GM23338 (cell line): ENCODE measurements at regions not wholly inside any gene's neighbourhood (a gene's known extent, or its start where the extent isn't known, plus 50 kb on each side); places are given as distances from the start of the nearest gene placed in this dataset.

Experiments
- ATAC-seq: fragments of 200-7000 bp; cut with Tn5 transposase; 3 replicates; pipeline ENCODE4 v1.9.1; 2020
- DNase-seq: peaks from one replicate; pipeline ENCODE4 v3.0.0-alpha.2; 2015; ENCODE audit warnings: low spot score
- H2AFZ ChIP-seq: fragments of 200-600 bp; sonication (generic); 2 replicates; pipeline ENCODE4 v1.8.0; 2016; ENCODE audit warnings: antibody characterized with exemption, mild to moderate bottlenecking, moderate library complexity
- H3F3A ChIP-seq: fragments of 200-600 bp; sonication (generic); replicated peaks from 2 replicates; pipeline ENCODE4 v1.8.0; 2017; ENCODE audit warnings: antibody characterized with exemption, mixed run types, low read depth
- H3K27ac ChIP-seq: fragments of 200-600 bp; sonication (generic); 2 replicates; pipeline ENCODE4 v1.6.1; 2016; ENCODE audit warnings: low read depth
- H3K27me3 ChIP-seq: fragments of 200-600 bp; sonication (generic); 2 replicates; pipeline ENCODE4 v1.8.0; 2016; ENCODE audit warnings: mild to moderate bottlenecking, mixed run types, moderate library complexity; ENCODE audit not compliant: insufficient read depth
- H3K36me3 ChIP-seq: fragments of 200-600 bp; sonication (generic); 2 replicates; pipeline ENCODE4 v1.8.0; 2016; ENCODE audit warnings: mild to moderate bottlenecking; ENCODE audit not compliant: insufficient read depth
- H3K4me1 ChIP-seq: fragments of 200-600 bp; sonication (generic); 2 replicates; pipeline ENCODE4 v1.8.0; 2016; ENCODE audit warnings: mild to moderate bottlenecking, moderate library complexity; ENCODE audit not compliant: insufficient read depth
- H3K4me2 ChIP-seq: fragments of 200-600 bp; sonication (generic); 2 replicates; pipeline ENCODE4 v1.7.1; 2017; ENCODE audit warnings: mixed run types
- H3K4me3 ChIP-seq: fragments of 200-600 bp; sonication (generic); 2 replicates; pipeline ENCODE4 v1.6.1; 2016; ENCODE audit warnings: mixed run types
- H3K79me2 ChIP-seq: fragments of 200-600 bp; sonication (generic); replicated peaks from 2 replicates; pipeline ENCODE4 v1.8.0; 2017; ENCODE audit warnings: mild to moderate bottlenecking; ENCODE audit not compliant: insufficient read depth
- H3K9me2 ChIP-seq: fragments of 200-600 bp; sonication (generic); 2 replicates; pipeline ENCODE4 v1.8.0; 2017; ENCODE audit not compliant: insufficient read depth
- H4K20me1 ChIP-seq: fragments of 200-600 bp; sonication (generic); replicated peaks from 2 replicates; pipeline ENCODE4 v1.8.0; 2017; ENCODE audit warnings: mild to moderate bottlenecking; ENCODE audit not compliant: insufficient read depth
- H3K27ac Mint-ChIP-seq: 2 replicates; pipeline ENCODE4 v1.8.0; 2020; ENCODE audit warnings: inconsistent platforms, mild to moderate bottlenecking, moderate library complexity, mixed read lengths
- H3K27me3 Mint-ChIP-seq: 3 replicates; pipeline ENCODE4 v1.8.0; 2022; ENCODE audit warnings: low read depth, mild to moderate bottlenecking, moderate library complexity, mixed read lengths, inconsistent platforms; ENCODE audit not compliant: insufficient read depth, poor library complexity
- H3K36me3 Mint-ChIP-seq: 3 replicates; pipeline ENCODE4 v1.8.0; 2021; ENCODE audit warnings: low read depth, mild to moderate bottlenecking, inconsistent platforms, moderate library complexity, mixed read lengths
- H3K4me1 Mint-ChIP-seq: 3 replicates; pipeline ENCODE4 v1.8.0; 2020; ENCODE audit warnings: mild to moderate bottlenecking, inconsistent platforms, mixed read lengths
- H3K4me3 Mint-ChIP-seq: 3 replicates; pipeline ENCODE4 v1.8.0; 2021; ENCODE audit warnings: moderate library complexity, mild to moderate bottlenecking, inconsistent platforms, mixed read lengths
- H3K9me3 Mint-ChIP-seq: 3 replicates; pipeline ENCODE4 v1.8.0; 2020; ENCODE audit warnings: moderate library complexity, mild to moderate bottlenecking, inconsistent platforms, mixed read lengths
- CREB1 ChIP-seq: fragments of 250-450 bp; sonication (Bioruptor Pico); IDR thresholded peaks from 2 replicates; pipeline ENCODE4 v1.5.0; 2020; ENCODE audit warnings: low read depth, mild to moderate bottlenecking, moderate library complexity
- CTCF ChIP-seq, 2 experiments: fragments of 200-600 bp in 1 of 2; sonication (generic) in 1 of 2; conservative IDR thresholded peaks; 2 replicates each; pipeline versions ENCODE4 v1.5.1 to v1.6.1; 2016 to 2017; ENCODE audit warnings: antibody characterized with exemption in 2 of 2, low read depth in 2 of 2, mild to moderate bottlenecking in 2 of 2, moderate library complexity in 1 of 2
- ETS1 ChIP-seq: IDR thresholded peaks from 2 replicates; pipeline ENCODE4 v1.6.1; 2016; ENCODE audit warnings: antibody characterized with exemption
- EZH2 ChIP-seq: fragments of 200-600 bp; sonication (generic); IDR thresholded peaks from one replicate; pipeline ENCODE4 v1.8.0; 2017; ENCODE audit warnings: antibody characterized with exemption, mild to moderate bottlenecking, low read depth; ENCODE audit not compliant: unreplicated experiment
- EZH2phosphoT487 ChIP-seq: fragments of 200-600 bp; sonication (generic); IDR thresholded peaks from one replicate; pipeline ENCODE4 v1.8.1; 2018; ENCODE audit warnings: antibody characterized with exemption; ENCODE audit not compliant: unreplicated experiment
- JUNB ChIP-seq: IDR thresholded peaks from one replicate; pipeline ENCODE4 v1.6.1; 2016; ENCODE audit warnings: antibody characterized with exemption; ENCODE audit not compliant: unreplicated experiment
- NANOG ChIP-seq: IDR thresholded peaks from 2 replicates; pipeline ENCODE4 v1.6.1; 2016; ENCODE audit warnings: antibody characterized with exemption, borderline replicate concordance
- POLR2AphosphoS5 ChIP-seq: IDR thresholded peaks from 2 replicates; pipeline ENCODE4 v1.6.1; 2016; ENCODE audit warnings: antibody characterized with exemption, low read depth
- REST ChIP-seq: IDR thresholded peaks from one replicate; pipeline ENCODE4 v1.6.1; 2018; ENCODE audit warnings: antibody characterized with exemption; ENCODE audit not compliant: unreplicated experiment
- STAT1 ChIP-seq: IDR thresholded peaks from one replicate; pipeline ENCODE4 v1.6.1; 2016; ENCODE audit warnings: antibody characterized with exemption; ENCODE audit not compliant: unreplicated experiment
- ZNF114 ChIP-seq: fragments of 250-450 bp; sonication (Bioruptor Pico); IDR thresholded peaks from 2 replicates; pipeline ENCODE4 v1.5.0; 2020; ENCODE audit warnings: mild to moderate bottlenecking, moderate library complexity
- ZNF331 ChIP-seq: fragments of 250-450 bp; sonication (Bioruptor Pico); IDR thresholded peaks from 2 replicates; pipeline ENCODE4 v1.5.0; 2020; ENCODE audit warnings: low read depth, mild to moderate bottlenecking, moderate library complexity
- ZNF462 ChIP-seq: fragments of 250-450 bp; sonication (Bioruptor Pico); IDR thresholded peaks from 2 replicates; pipeline ENCODE4 v1.5.0; 2020; ENCODE audit warnings: mild to moderate bottlenecking, moderate library complexity

GRCh38 chr2:139359818-139360217, 579.6 kb upstream of the NXPH2 start:
- H3K4me3 Mint-ChIP-seq, result no peak overlapping the region
- Histone ChIP-seq H4K20me1 (no peaks in the 10 kb centered on the region), H2AFZ (no peak overlapping the region), H3K36me3 (no peaks in the 10 kb centered on the region), H3K4me3 (no peak overlapping the region), H3K27ac (no peak overlapping the region), H3K9me2 (no peaks in the 10 kb centered on the region), H3K79me2 (no peaks in the 10 kb centered on the region), H3F3A (no peaks in the 10 kb centered on the region), H3K4me1 (no peaks in the 10 kb centered on the region), H3K27me3 (no peaks in the 10 kb centered on the region), H3K4me2 (no peak overlapping the region)
- H3K36me3 Mint-ChIP-seq, result no peaks in the 10 kb centered on the region
- H3K27me3 Mint-ChIP-seq, result no peaks in the 10 kb centered on the region
- no peak for DNase-seq
- H3K27ac Mint-ChIP-seq, result no peak overlapping the region
- no peaks in the 10 kb centered on the region for H3K4me1 Mint-ChIP-seq
- no peaks in the 10 kb centered on the region for H3K9me3 Mint-ChIP-seq
- ATAC-seq, result no peak
- no peak for TF ChIP-seq CREB1
- no peak for TF ChIP-seq REST
- no peak for TF ChIP-seq POLR2AphosphoS5
- no peak for TF ChIP-seq CTCF (conservative IDR thresholded peaks at IDR 0.05; ENCODE audit: low read depth in 2 of 2)
- TF ChIP-seq NANOG, result no peak
- TF ChIP-seq EZH2phosphoT487, result no peak
- no peak for TF ChIP-seq ZNF114 (CRISPR knock-in tag)
- no peak for TF ChIP-seq JUNB
- no peak for TF ChIP-seq EZH2
- TF ChIP-seq STAT1, result no peak
- no peak for TF ChIP-seq ZNF462 (CRISPR knock-in tag)
- TF ChIP-seq ETS1, result no peak
- TF ChIP-seq ZNF331 (CRISPR knock-in tag), result no peak
